Omental fat pad (tissue), 3 donors: ENCODE measurements at regions not wholly inside any gene's neighbourhood (a gene's known extent, or its start where the extent isn't known, plus 50 kb on each side); places are given as distances from the start of the nearest gene placed in this dataset.

Experiments used
- ATAC-seq: fragments of 150-250 bp; one replicate; pipeline ENCODE4 v1.9.1; 2016; ENCODE audit warnings: mild to moderate bottlenecking, moderate library complexity; ENCODE audit not compliant: low FRiP score
- DNase-seq: peaks from one replicate; pipeline ENCODE4 v3.0.0-alpha.2; 2019; ENCODE audit warnings: low spot score
- CTCF ChIP-seq, 3 donors: fragments of 450-650 bp; IDR thresholded peaks; one replicate each; pipeline ENCODE4 v1.5.1; 2016 to 2017; ENCODE audit warnings: antibody characterized with exemption in 3 of 3, mild to moderate bottlenecking in 3 of 3, moderate library complexity in 2 of 3

GRCh38 chr5:3694819-3695218, 99.2 kb downstream of the IRX1 start:
- DNase-seq (no peak), ATAC-seq (no peak)
- no peak for TF ChIP-seq CTCF (IDR thresholded peaks at IDR 0.05)

DNA sequence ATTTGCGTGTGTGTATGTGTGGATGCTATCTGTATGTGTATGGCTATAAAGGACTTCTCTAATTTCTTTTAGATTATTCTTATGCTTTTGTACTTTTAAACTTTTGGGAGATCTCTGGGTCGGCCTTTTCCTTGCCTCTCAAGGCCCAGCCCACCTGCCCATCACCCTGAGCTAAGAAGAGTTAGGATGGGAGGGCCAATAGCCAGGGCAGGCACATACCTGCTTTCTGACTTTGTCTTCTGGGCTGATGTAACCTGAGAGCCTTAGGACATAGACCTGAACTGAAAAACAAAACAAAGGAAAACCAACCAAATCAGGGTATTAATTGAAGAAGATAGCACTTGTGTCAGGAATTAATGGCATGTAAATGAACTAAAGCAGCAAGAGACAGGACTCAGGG, 100.2 kb downstream of the IRX1 start:
- no peak for ATAC-seq
- TF ChIP-seq CTCF (IDR thresholded peaks at IDR 0.05), result no peak
- no peak for DNase-seq

DNA sequence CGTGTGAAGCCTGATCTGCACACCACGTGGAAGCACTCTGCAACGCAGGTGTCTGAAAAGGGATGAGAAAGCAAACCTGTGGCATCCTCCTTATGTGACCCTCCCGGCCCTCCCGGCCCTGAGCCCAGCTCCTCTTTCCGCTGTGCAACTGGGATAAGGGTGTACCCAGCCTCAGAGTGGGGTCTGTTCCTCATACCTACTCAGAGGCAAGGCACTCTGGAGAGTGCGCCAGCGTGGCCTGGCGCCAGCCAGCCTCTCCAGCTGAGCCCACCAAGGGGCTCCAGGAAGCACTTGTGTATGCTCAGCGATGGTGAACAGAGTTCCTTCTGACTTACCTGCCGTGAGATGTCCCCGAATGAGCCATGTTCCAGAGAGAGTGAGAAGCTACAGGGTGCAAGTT, 102.8 kb downstream of the IRX1 start:
- no peak for DNase-seq
- ATAC-seq, result no peak
- TF ChIP-seq CTCF (IDR thresholded peaks at IDR 0.05), result no peak

GRCh38 chr5:3701694-3702093, 106.1 kb downstream of the IRX1 start:
- no peak for TF ChIP-seq CTCF (IDR thresholded peaks at IDR 0.05)
- no peak for DNase-seq
- ATAC-seq, result no peak

GRCh38 chr5:3704661-3705060, 109.0 kb downstream of the IRX1 start:
- TF ChIP-seq CTCF (IDR thresholded peaks at IDR 0.05), result no peak
- ATAC-seq, result no peak
- no peak for DNase-seq

- no peak for DNase-seq
Observed at GRCh38 chr5:3709068-3709716, 113.6 kb downstream of the IRX1 start.

More at GRCh38 chr5:3709068-3709716, 113.6 kb downstream of the IRX1 start:
- no peak for TF ChIP-seq CTCF (IDR thresholded peaks at IDR 0.05)
- no peak for ATAC-seq
